ENCODE measurements at regions not wholly inside any gene's neighbourhood (a gene's known extent, or its start where the extent isn't known, plus 50 kb on each side); places are given as distances from the start of the nearest gene placed in this dataset.
A peak's percentile ranks its signal among the peaks of the same experiment; 100 is the strongest.

- DNase-seq (ENCODE audit: low spot score) (no peak), FAIRE-seq (no peak)
These were observed 137.5 kb upstream of the SLC24A3 start for GRCh38 chr20:19074828-19075516.

- DNase-seq (ENCODE audit: low spot score) (no peak), FAIRE-seq (no peak)
These were observed 134.8 kb upstream of the SLC24A3 start for GRCh38 chr20:19077370-19078220.

GRCh38 chr20:19078448-19079373 lies 133.7 kb upstream of the SLC24A3 start:
- DNase-seq (ENCODE audit: low spot score) (no peak), FAIRE-seq (no peak)

GRCh38 chr20:19079536-19080299 lies 132.7 kb upstream of the SLC24A3 start:
- no peak for FAIRE-seq

GRCh38 chr20:19081937-19082336 lies 130.5 kb upstream of the SLC24A3 start:
- FAIRE-seq = no peak
- DNase-seq (ENCODE audit: low spot score) = no peak

More at GRCh38 chr20:19079536-19080299, 132.7 kb upstream of the SLC24A3 start:
- DNase-seq (ENCODE audit: low spot score) = peak; percentile 17

GRCh38 chr20:19083136-19083621 lies 129.3 kb upstream of the SLC24A3 start:
- FAIRE-seq = peak; percentile 87
- DNase-seq (ENCODE audit: low spot score) = no peak

- no peak for DNase-seq (ENCODE audit: low spot score)
- FAIRE-seq = no peak
These were observed 122.1 kb upstream of the SLC24A3 start for GRCh38 chr20:19090332-19090731.

GRCh38 chr20:19094959-19095541 lies 117.4 kb upstream of the SLC24A3 start:
- FAIRE-seq = no peak

GRCh38 chr20:19095762-19096161 lies 116.7 kb upstream of the SLC24A3 start:
- DNase-seq (ENCODE audit: low spot score) (no peak), FAIRE-seq (no peak)

More at GRCh38 chr20:19094959-19095541, 117.4 kb upstream of the SLC24A3 start:
- DNase-seq (ENCODE audit: low spot score) = no peak

GRCh38 chr20:19096843-19097242 lies 115.6 kb upstream of the SLC24A3 start:
- FAIRE-seq = no peak
- no peak for DNase-seq (ENCODE audit: low spot score)

- DNase-seq (ENCODE audit: low spot score) = no peak
- FAIRE-seq = no peak
These were observed 114.3 kb upstream of the SLC24A3 start for GRCh38 chr20:19098117-19098516.

GRCh38 chr20:19098806-19099578 lies 113.5 kb upstream of the SLC24A3 start:
- FAIRE-seq (no peak), DNase-seq (ENCODE audit: low spot score) (no peak)

GRCh38 chr20:19099596-19100545 lies 112.6 kb upstream of the SLC24A3 start:
- FAIRE-seq (no peak), DNase-seq (ENCODE audit: low spot score) (no peak)

GRCh38 chr20:19100975-19101374 lies 111.5 kb upstream of the SLC24A3 start:
- no peak for FAIRE-seq

GRCh38 chr20:19104186-19104585 lies 108.3 kb upstream of the SLC24A3 start:
- FAIRE-seq (no peak), DNase-seq (ENCODE audit: low spot score) (no peak)

More at GRCh38 chr20:19100975-19101374, 111.5 kb upstream of the SLC24A3 start:
- DNase-seq (ENCODE audit: low spot score) = no peak

- DNase-seq (ENCODE audit: low spot score) (no peak), FAIRE-seq (no peak)
These were observed 104.3 kb upstream of the SLC24A3 start for GRCh38 chr20:19108155-19108554.

- no peak for FAIRE-seq
- DNase-seq (ENCODE audit: low spot score) = no peak
These were observed 102.2 kb upstream of the SLC24A3 start for GRCh38 chr20:19110285-19110684.

GRCh38 chr20:19110881-19111460 lies 101.5 kb upstream of the SLC24A3 start:
- DNase-seq (ENCODE audit: low spot score) = no peak
- FAIRE-seq = no peak

Data from urothelium cell line (cell line).